ENCODE measurements at regions not wholly inside any gene's neighbourhood (a gene's known extent, or its start where the extent isn't known, plus 50 kb on each side); places are given as distances from the start of the nearest gene placed in this dataset.

GRCh38 chr1:68366572-68366971 lies 83.2 kb downstream of the RPE65 start:
- TF ChIP-seq CTCF (IDR thresholded peaks at IDR 0.05; ENCODE audit: insufficient read depth, low read length, poor library complexity, severe bottlenecking): no peak
- no peak for TF ChIP-seq EZH2phosphoT487 (conservative IDR thresholded peaks at IDR 0.05; ENCODE audit: low read length)
